Astrocyte of the cerebellum (primary cell): ENCODE measurements at regions not wholly inside any gene's neighbourhood (a gene's known extent, or its start where the extent isn't known, plus 50 kb on each side); places are given as distances from the start of the nearest gene placed in this dataset.

Experiments used
- DNase-seq: peaks from one replicate; pipeline ENCODE4 v3.0.0-alpha.2; 2011; ENCODE audit warnings: low read depth
- H3K4me3 ChIP-seq: 2 replicates; pipeline ENCODE4 v1.5.1; 2011; ENCODE audit warnings: mild to moderate bottlenecking, low read depth, low read length, moderate library complexity
- CTCF ChIP-seq: IDR thresholded peaks from 2 replicates; pipeline ENCODE4 v1.5.1; 2012; ENCODE audit warnings: low read length, low read depth, moderate library complexity, mild to moderate bottlenecking; ENCODE audit errors: missing control alignments
- in situ Hi-C: cut with HindIII; loops from 2 replicates; pipeline ENCODE4 v1.10.0; 2017; ENCODE audit warnings: low sequenced_read_pairs

- no peak for DNase-seq
- in situ Hi-C loops, result no loop called here
- H3K4me3 ChIP-seq, result no peak overlapping the region
- no peak for TF ChIP-seq CTCF
Observed at GRCh38 chr5:133830281-133830680, 138.1 kb downstream of the C5orf15 start.

- TF ChIP-seq CTCF, result no peak
- no peak overlapping the region for H3K4me3 ChIP-seq
- DNase-seq, result no peak
- in situ Hi-C loops, result no loop called here
Observed at GRCh38 chr5:133829786-133830185, 138.6 kb downstream of the C5orf15 start.

- no peak for DNase-seq
- no peak for TF ChIP-seq CTCF
- H3K4me3 ChIP-seq, result no peak overlapping the region
- in situ Hi-C loops, result no loop called here
Observed at GRCh38 chr5:133828722-133829121, 139.7 kb downstream of the C5orf15 start.

- no peak for TF ChIP-seq CTCF
- no peak for DNase-seq
- in situ Hi-C loops, result no loop called here
- H3K4me3 ChIP-seq, result no peak overlapping the region
Observed at GRCh38 chr5:133827830-133828229, 140.6 kb downstream of the C5orf15 start.

GRCh38 chr5:133827011-133827410 is 141.4 kb downstream of the C5orf15 start:
- in situ Hi-C loops, result no loop called here
- DNase-seq, result no peak
- TF ChIP-seq CTCF, result no peak
- H3K4me3 ChIP-seq, result no peak overlapping the region

GRCh38 chr5:133825631-133826289 is 142.7 kb downstream of the C5orf15 start:
- no peak for TF ChIP-seq CTCF
- DNase-seq, result no peak
- H3K4me3 ChIP-seq, result no peak overlapping the region
- in situ Hi-C loops, result no loop called here
